Right lobe of liver (tissue), 6 donors: ENCODE measurements at regions not wholly inside any gene's neighbourhood (a gene's known extent, or its start where the extent isn't known, plus 50 kb on each side); places are given as distances from the start of the nearest gene placed in this dataset.

Experiments
- ATAC-seq, 4 donors: fragments of 200-7000 bp; cut with Tn5 transposase; one replicate each; pipeline ENCODE4 v1.9.1; 2020; ENCODE audit warnings: mild to moderate bottlenecking in 4 of 4, moderate library complexity in 4 of 4
- DNase-seq, 3 donors: peaks; one replicate each; pipeline ENCODE4 v3.0.0-alpha.2; 2020
- H3K27ac ChIP-seq, 3 donors: fragments of 200-600 bp; one replicate each; pipeline ENCODE4 v1.8.0; 2022
- H3K27me3 ChIP-seq, 2 donors: fragments of 200-600 bp; one replicate each; pipeline ENCODE4 v1.8.0; 2022
- H3K36me3 ChIP-seq, 4 donors: fragments of 200-600 bp; sonication (generic) in 1 of 4; one replicate each; pipeline versions ENCODE4 v1.5.1 to v1.8.0; 2017 to 2022; ENCODE audit warnings: control low read depth in 1 of 4
- H3K4me1 ChIP-seq, 4 donors: fragments of 200-600 bp; sonication (generic) in 1 of 4; one replicate each; pipeline versions ENCODE4 v1.5.1 to v1.8.0; 2017 to 2022; ENCODE audit warnings: control low read depth in 1 of 4
- H3K4me3 ChIP-seq, 3 donors: fragments of 200-600 bp; one replicate each; pipeline ENCODE4 v1.8.0; 2022
- H3K9me3 ChIP-seq, 4 donors: fragments of 200-600 bp; sonication (generic) in 1 of 4; one replicate each; pipeline versions ENCODE4 v1.5.1 to v1.8.0; 2017 to 2022; ENCODE audit warnings: control low read depth in 1 of 4
- CTCF ChIP-seq, 4 donors: fragments of 200-600 bp in 3 of 4; fragments of 450-650 bp in 1 of 4; IDR thresholded peaks; one replicate each; pipeline versions ENCODE4 v1.5.1 to v1.8.0; 2016 to 2022; ENCODE audit warnings: antibody characterized with exemption in 4 of 4, mild to moderate bottlenecking in 2 of 4
- POLR2A ChIP-seq: fragments of 450-650 bp; IDR thresholded peaks from one replicate; pipeline ENCODE4 v1.6.1; 2017; ENCODE audit warnings: antibody characterized with exemption, mild to moderate bottlenecking
- WGBS: methylation state at CpG from one replicate; pipeline ENCODE4 v1.1.6; 2018; ENCODE audit warnings: low coverage, low lambda C conversion rate; ENCODE audit not compliant: insufficient coverage; ENCODE audit errors: missing lambda C conversion rate; 5-methylcytosine and 5-hydroxymethylcytosine counted together
- intact Hi-C, 2 donors: fragments of 100-400 bp; cut with DNase I; formaldehyde crosslinking; loops; one replicate each; pipeline versions ENCODE4 v1.11.2 to v1.14.1; 2022
- donor health status: DM: no; HTN: yes; CAD: no.
- donor health status: DM: no; HTN: no; CAD: no.
- donor health status: DM: no; HTN: no; CAD: no.
- donor health status: DM: no; HTN: yes; CAD: no.
- donor health status: DM: no; HTN: yes; CAD: no.

GRCh38 chr4:180106122-180106521 lies 2137.1 kb upstream of the TENM3 start:
- TF ChIP-seq CTCF (IDR thresholded peaks at IDR 0.05) (no peak), POLR2A (no peak)
- Histone ChIP-seq H3K4me3 (no peak overlapping the region), H3K27me3 (no peaks in the 10 kb centered on the region), H3K4me1 (no peaks in the 10 kb centered on the region), H3K36me3 (no peaks in the 10 kb centered on the region), H3K27ac (no peak overlapping the region), H3K9me3 (no peaks in the 10 kb centered on the region)
- intact Hi-C loops, result no loop called here
- DNase-seq (no peak), ATAC-seq (no peak)
- 66% methylated on average over 2 of the region's 2 CpGs for WGBS

- WGBS, result 42% methylated on average over 6 of the region's 6 CpGs
- Histone ChIP-seq H3K9me3 (no peaks in the 10 kb centered on the region), H3K27me3 (no peaks in the 10 kb centered on the region), H3K4me3 (no peak overlapping the region), H3K27ac (no peak overlapping the region), H3K4me1 (no peaks in the 10 kb centered on the region), H3K36me3 (no peaks in the 10 kb centered on the region)
- intact Hi-C loops, result no loop called here
- DNase-seq (no peak), ATAC-seq (no peak)
- TF ChIP-seq CTCF (IDR thresholded peaks at IDR 0.05) (no peak), POLR2A (no peak)
Observed at GRCh38 chr4:180106997-180107396, 2136.2 kb upstream of the TENM3 start.

- Histone ChIP-seq H3K4me1 (no peaks in the 10 kb centered on the region), H3K4me3 (no peak overlapping the region), H3K9me3 (no peaks in the 10 kb centered on the region), H3K36me3 (no peaks in the 10 kb centered on the region), H3K27ac (no peak overlapping the region), H3K27me3 (no peaks in the 10 kb centered on the region)
- ATAC-seq (no peak), DNase-seq (no peak)
- 40% methylated on average over 3 of the region's 4 CpGs for WGBS
- intact Hi-C loops, result no loop called here
- TF ChIP-seq POLR2A, result no peak
- no peak for TF ChIP-seq CTCF (IDR thresholded peaks at IDR 0.05)
Observed at GRCh38 chr4:180116840-180117239, 2126.4 kb upstream of the TENM3 start.

GRCh38 chr4:180120068-180120467 lies 2123.1 kb upstream of the TENM3 start:
- intact Hi-C loops, result no loop called here

More at GRCh38 chr4:180120068-180120467, 2123.1 kb upstream of the TENM3 start:
- ATAC-seq (no peak), DNase-seq (no peak)
- Histone ChIP-seq H3K4me3 (no peak overlapping the region), H3K36me3 (no peaks in the 10 kb centered on the region), H3K27me3 (no peaks in the 10 kb centered on the region), H3K4me1 (no peaks in the 10 kb centered on the region), H3K27ac (no peak overlapping the region), H3K9me3 (no peaks in the 10 kb centered on the region)
- WGBS, result 38% methylated on average over 3 of the region's 3 CpGs
- TF ChIP-seq CTCF (IDR thresholded peaks at IDR 0.05), result no peak
- no peak for TF ChIP-seq POLR2A
